ENCODE measurements at regions not wholly inside any gene's neighbourhood (a gene's known extent, or its start where the extent isn't known, plus 50 kb on each side); places are given as distances from the start of the nearest gene placed in this dataset.
A peak's percentile ranks its signal among the peaks of the same experiment; 100 is the strongest.

- ATAC-seq (ENCODE audit: low read depth in 2 of 2), result no peak
- Histone ChIP-seq H3K4me1 (ENCODE audit: control insufficient read depth, insufficient read depth, low read length, poor library complexity, severe bottlenecking) (no peaks in the 10 kb centered on the region), H3K27ac (ENCODE audit: insufficient read depth, low read length, poor library complexity, severe bottlenecking) (no peak overlapping the region), H3K27me3 (ENCODE audit: control insufficient read depth, insufficient read depth, low read length) (no peaks in the 10 kb centered on the region), H3K9me3 (ENCODE audit: control insufficient read depth in 2 of 2, low read length in 2 of 2) (no peaks in the 10 kb centered on the region), H3K4me3 (ENCODE audit: low read depth, low read length) (no peak overlapping the region), H3K36me3 (ENCODE audit: control insufficient read depth, insufficient read depth, low read length) (no peaks in the 10 kb centered on the region)
- Mint-ChIP-seq H3K9me3 (peaks cover 0 to 1% (median 0%) of the 10 kb centered on the region in 7 donors), H3K4me1 (no peaks in the 10 kb centered on the region), H3K27ac (no peak overlapping the region), H3K4me3 (no peak overlapping the region), H3K27me3 (no peaks in the 10 kb centered on the region), H3K36me3 (no peaks in the 10 kb centered on the region)
- DNase-seq, result no peak
These were observed 369.0 kb downstream of the UQCRFS1 start for GRCh38 chr19:28843761-28844492.

- H3K36me3 ChIP-seq (ENCODE audit: control insufficient read depth, insufficient read depth, low read length), result no peaks in the 10 kb centered on the region
- Mint-ChIP-seq H3K9me3 (peaks cover 0 to 2% (median 0%) of the 10 kb centered on the region in 7 donors), H3K27me3 (no peaks in the 10 kb centered on the region), H3K36me3 (no peaks in the 10 kb centered on the region), H3K27ac (no peak overlapping the region), H3K4me3 (no peak overlapping the region), H3K4me1 (no peaks in the 10 kb centered on the region)
- no peaks in the 10 kb centered on the region for H3K9me3 ChIP-seq (ENCODE audit: control insufficient read depth in 2 of 2, low read length in 2 of 2)
- ATAC-seq (ENCODE audit: low read depth in 2 of 2) (no peak), DNase-seq (no peak)
- H3K27me3 ChIP-seq (ENCODE audit: control insufficient read depth, insufficient read depth, low read length), result no peaks in the 10 kb centered on the region
- no peak overlapping the region for H3K27ac ChIP-seq (ENCODE audit: insufficient read depth, low read length, poor library complexity, severe bottlenecking)
- no peak overlapping the region for H3K4me3 ChIP-seq (ENCODE audit: low read depth, low read length)
- H3K4me1 ChIP-seq (ENCODE audit: control insufficient read depth, insufficient read depth, low read length, poor library complexity, severe bottlenecking), result no peaks in the 10 kb centered on the region
These were observed 371.4 kb downstream of the UQCRFS1 start for GRCh38 chr19:28841531-28841930.

DNA sequence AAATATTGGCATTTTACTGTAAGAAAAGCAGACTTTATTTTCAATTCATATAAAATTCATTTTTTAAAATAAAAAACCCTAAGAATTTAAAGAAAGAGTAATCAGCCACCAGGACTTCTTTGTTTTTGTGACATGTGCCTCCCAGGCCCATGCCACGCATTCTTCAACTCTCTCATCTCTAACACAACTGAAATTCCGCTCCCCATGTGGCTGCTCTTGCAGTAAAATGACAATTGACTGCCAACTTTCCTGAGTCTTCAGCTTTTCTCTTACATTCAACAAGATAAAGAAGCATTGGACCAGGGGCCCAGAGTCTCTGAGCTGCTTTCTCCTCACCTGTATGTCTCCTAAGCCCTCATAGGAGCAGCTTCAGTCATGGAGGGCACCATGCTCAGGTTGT, 372.1 kb downstream of the UQCRFS1 start:
- no peak for ATAC-seq (ENCODE audit: low read depth in 2 of 2)
- DNase-seq, result no peak
- H3K4me3 Mint-ChIP-seq, result no peak overlapping the region
- no peaks in the 10 kb centered on the region for H3K27me3 Mint-ChIP-seq
- H3K9me3 ChIP-seq (ENCODE audit: control insufficient read depth in 2 of 2, low read length in 2 of 2), result no peaks in the 10 kb centered on the region
- H3K4me3 ChIP-seq (ENCODE audit: low read depth, low read length), result no peak overlapping the region
- no peaks in the 10 kb centered on the region for H3K27me3 ChIP-seq (ENCODE audit: control insufficient read depth, insufficient read depth, low read length)
- H3K36me3 Mint-ChIP-seq, result no peaks in the 10 kb centered on the region
- H3K27ac ChIP-seq (ENCODE audit: insufficient read depth, low read length, poor library complexity, severe bottlenecking), result no peak overlapping the region
- H3K4me1 ChIP-seq (ENCODE audit: control insufficient read depth, insufficient read depth, low read length, poor library complexity, severe bottlenecking), result no peaks in the 10 kb centered on the region
- no peaks in the 10 kb centered on the region for H3K4me1 Mint-ChIP-seq
- H3K36me3 ChIP-seq (ENCODE audit: control insufficient read depth, insufficient read depth, low read length), result no peaks in the 10 kb centered on the region
- H3K27ac Mint-ChIP-seq, result no peak overlapping the region
- H3K9me3 Mint-ChIP-seq, result peaks cover 0 to 2% (median 0%) of the 10 kb centered on the region in 7 donors

DNA sequence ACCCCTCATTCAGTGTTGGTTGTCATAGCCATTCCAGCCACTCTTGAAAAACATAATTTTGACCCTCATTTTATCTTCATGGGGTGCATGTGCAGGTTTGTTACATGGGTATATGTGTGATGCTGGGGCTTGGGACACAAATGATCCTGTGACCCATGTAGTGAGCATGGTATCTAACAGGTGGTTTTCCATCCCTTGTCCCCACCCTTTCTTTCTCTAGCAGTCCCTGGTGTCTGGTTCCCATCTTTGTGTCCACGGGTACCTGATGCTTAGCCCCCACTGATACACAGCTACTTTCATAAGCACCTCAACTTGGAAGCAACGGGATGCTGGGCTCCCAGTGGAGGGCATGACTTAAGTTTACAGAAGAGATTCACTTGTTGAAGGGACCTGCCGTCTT, 373.5 kb downstream of the UQCRFS1 start:
- Histone ChIP-seq H3K36me3 (ENCODE audit: control insufficient read depth, insufficient read depth, low read length) (no peaks in the 10 kb centered on the region), H3K9me3 (ENCODE audit: control insufficient read depth in 2 of 2, low read length in 2 of 2) (no peaks in the 10 kb centered on the region), H3K4me3 (ENCODE audit: low read depth, low read length) (no peak overlapping the region), H3K4me1 (ENCODE audit: control insufficient read depth, insufficient read depth, low read length, poor library complexity, severe bottlenecking) (no peaks in the 10 kb centered on the region), H3K27me3 (ENCODE audit: control insufficient read depth, insufficient read depth, low read length) (no peaks in the 10 kb centered on the region), H3K27ac (ENCODE audit: insufficient read depth, low read length, poor library complexity, severe bottlenecking) (no peak overlapping the region)
- no peak overlapping the region for H3K4me3 Mint-ChIP-seq
- ATAC-seq (ENCODE audit: low read depth in 2 of 2), result no peak
- DNase-seq, result no peak
- no peak overlapping the region for H3K27ac Mint-ChIP-seq
- no peaks in the 10 kb centered on the region for H3K27me3 Mint-ChIP-seq
- H3K9me3 Mint-ChIP-seq, result peaks cover 0 to 3% (median 0%) of the 10 kb centered on the region in 7 donors
- no peaks in the 10 kb centered on the region for H3K36me3 Mint-ChIP-seq
- H3K4me1 Mint-ChIP-seq, result no peaks in the 10 kb centered on the region

DNA sequence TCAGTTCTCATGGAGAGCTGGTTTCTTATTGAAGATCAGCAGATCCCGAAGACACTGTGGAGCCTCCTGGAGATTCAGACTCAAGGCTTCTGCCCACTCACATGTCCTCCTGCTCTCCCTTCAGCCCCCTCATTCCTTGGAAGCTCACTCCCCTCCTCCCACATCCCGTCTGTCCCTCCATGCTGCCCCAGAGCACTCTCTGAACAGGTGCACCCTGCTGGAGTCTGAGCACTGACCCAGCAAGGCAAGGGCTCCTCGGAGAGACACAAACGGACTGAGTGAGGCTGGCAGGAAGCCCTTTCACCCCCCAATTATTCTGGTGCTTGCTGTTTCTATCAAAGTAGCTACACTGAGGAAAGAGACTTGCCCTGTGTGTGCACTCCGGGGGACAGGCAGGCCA, 374.0 kb downstream of the UQCRFS1 start:
- peaks cover 0 to 3% (median 0%) of the 10 kb centered on the region in 7 donors for H3K9me3 Mint-ChIP-seq
- H3K27ac Mint-ChIP-seq, result no peak overlapping the region
- H3K36me3 ChIP-seq (ENCODE audit: control insufficient read depth, insufficient read depth, low read length), result no peaks in the 10 kb centered on the region
- no peak overlapping the region for H3K4me3 ChIP-seq (ENCODE audit: low read depth, low read length)
- no peak overlapping the region for H3K4me3 Mint-ChIP-seq
- H3K27me3 ChIP-seq (ENCODE audit: control insufficient read depth, insufficient read depth, low read length), result no peaks in the 10 kb centered on the region
- H3K27ac ChIP-seq (ENCODE audit: insufficient read depth, low read length, poor library complexity, severe bottlenecking), result no peak overlapping the region
- H3K9me3 ChIP-seq (ENCODE audit: control insufficient read depth in 2 of 2, low read length in 2 of 2), result no peaks in the 10 kb centered on the region
- no peaks in the 10 kb centered on the region for H3K4me1 ChIP-seq (ENCODE audit: control insufficient read depth, insufficient read depth, low read length, poor library complexity, severe bottlenecking)
- ATAC-seq (ENCODE audit: low read depth in 2 of 2) (no peak), DNase-seq (no peak)
- no peaks in the 10 kb centered on the region for H3K27me3 Mint-ChIP-seq
- no peaks in the 10 kb centered on the region for H3K36me3 Mint-ChIP-seq
- no peaks in the 10 kb centered on the region for H3K4me1 Mint-ChIP-seq

DNA sequence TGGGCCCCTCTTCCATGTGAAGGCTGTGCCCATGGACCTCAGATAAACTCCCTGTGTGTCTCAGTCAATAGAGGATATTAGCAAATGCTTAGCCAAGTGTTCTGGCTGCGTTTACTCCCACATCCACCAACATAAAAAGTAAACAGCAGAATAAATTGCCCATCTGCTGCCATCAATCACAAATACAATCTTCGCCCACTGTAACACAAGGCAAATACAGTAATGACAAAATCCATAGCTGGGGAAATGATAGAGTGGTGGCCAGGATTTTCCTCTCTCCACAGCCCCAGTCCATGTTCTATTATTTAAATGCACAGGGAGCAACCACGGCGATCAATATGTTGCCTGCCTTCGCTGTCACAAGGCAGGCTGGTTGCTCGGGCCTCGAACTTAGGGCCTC, 376.5 kb downstream of the UQCRFS1 start:
- Mint-ChIP-seq H3K4me1 (no peaks in the 10 kb centered on the region), H3K27me3 (no peaks in the 10 kb centered on the region)
- DNase-seq, result no peak

GRCh38 chr19:28834996-28835395, 378.0 kb downstream of the UQCRFS1 start:
- DNase-seq, result no peak
- H3K9me3 ChIP-seq (ENCODE audit: control insufficient read depth in 2 of 2, low read length in 2 of 2), result no peaks in the 10 kb centered on the region
- no peak overlapping the region for H3K27ac ChIP-seq (ENCODE audit: insufficient read depth, low read length, poor library complexity, severe bottlenecking)
- no peaks in the 10 kb centered on the region for H3K4me1 Mint-ChIP-seq
- ATAC-seq (ENCODE audit: low read depth in 2 of 2), result no peak
- no peaks in the 10 kb centered on the region for H3K36me3 Mint-ChIP-seq
- no peaks in the 10 kb centered on the region for H3K36me3 ChIP-seq (ENCODE audit: control insufficient read depth, insufficient read depth, low read length)
- H3K27me3 ChIP-seq (ENCODE audit: control insufficient read depth, insufficient read depth, low read length), result no peaks in the 10 kb centered on the region
- H3K4me3 Mint-ChIP-seq, result no peak overlapping the region
- no peaks in the 10 kb centered on the region for H3K27me3 Mint-ChIP-seq
- H3K27ac Mint-ChIP-seq, result no peak overlapping the region
- no peak overlapping the region for H3K4me3 ChIP-seq (ENCODE audit: low read depth, low read length)
- no peaks in the 10 kb centered on the region for H3K4me1 ChIP-seq (ENCODE audit: control insufficient read depth, insufficient read depth, low read length, poor library complexity, severe bottlenecking)
- peaks cover 0 to 6% (median 0%) of the 10 kb centered on the region in 7 donors for H3K9me3 Mint-ChIP-seq

More for the DNA sequence above, 376.5 kb downstream of the UQCRFS1 start:
- H3K27ac ChIP-seq (ENCODE audit: insufficient read depth, low read length, poor library complexity, severe bottlenecking), result no peak overlapping the region
- Mint-ChIP-seq H3K9me3 (peaks cover 0 to 4% (median 0%) of the 10 kb centered on the region in 7 donors), H3K27ac (peak overlapping the region in 1 of 3 donors; percentile 86), H3K36me3 (no peaks in the 10 kb centered on the region), H3K4me3 (no peak overlapping the region)
- no peak overlapping the region for H3K4me3 ChIP-seq (ENCODE audit: low read depth, low read length)
- ATAC-seq (ENCODE audit: low read depth in 2 of 2), result no peak
- H3K4me1 ChIP-seq (ENCODE audit: control insufficient read depth, insufficient read depth, low read length, poor library complexity, severe bottlenecking), result no peaks in the 10 kb centered on the region
- no peaks in the 10 kb centered on the region for H3K27me3 ChIP-seq (ENCODE audit: control insufficient read depth, insufficient read depth, low read length)
- H3K36me3 ChIP-seq (ENCODE audit: control insufficient read depth, insufficient read depth, low read length), result no peaks in the 10 kb centered on the region
- H3K9me3 ChIP-seq (ENCODE audit: control insufficient read depth in 2 of 2, low read length in 2 of 2), result no peaks in the 10 kb centered on the region

- Mint-ChIP-seq H3K27me3 (no peaks in the 10 kb centered on the region), H3K9me3 (peaks cover 0 to 10% (median 1%) of the 10 kb centered on the region in 7 donors), H3K4me1 (no peaks in the 10 kb centered on the region), H3K27ac (no peak overlapping the region), H3K36me3 (no peaks in the 10 kb centered on the region), H3K4me3 (peak overlapping the region in 1 of 4 donors; percentile 48)
- Histone ChIP-seq H3K36me3 (ENCODE audit: control insufficient read depth, insufficient read depth, low read length) (no peaks in the 10 kb centered on the region), H3K27me3 (ENCODE audit: control insufficient read depth, insufficient read depth, low read length) (no peaks in the 10 kb centered on the region), H3K9me3 (ENCODE audit: control insufficient read depth in 2 of 2, low read length in 2 of 2) (no peaks in the 10 kb centered on the region), H3K4me3 (ENCODE audit: low read depth, low read length) (no peak overlapping the region), H3K4me1 (ENCODE audit: control insufficient read depth, insufficient read depth, low read length, poor library complexity, severe bottlenecking) (no peaks in the 10 kb centered on the region), H3K27ac (ENCODE audit: insufficient read depth, low read length, poor library complexity, severe bottlenecking) (no peak overlapping the region)
- DNase-seq, result no peak
- no peak for ATAC-seq (ENCODE audit: low read depth in 2 of 2)
These were observed 381.5 kb downstream of the UQCRFS1 start for GRCh38 chr19:28831462-28831861.

All from CD4-positive, CD25-positive, alpha-beta regulatory T cell (primary cell).